GM18907 (cell line): ENCODE measurements at regions not wholly inside any gene's neighbourhood (a gene's known extent, or its start where the extent isn't known, plus 50 kb on each side); places are given as distances from the start of the nearest gene placed in this dataset.
"Not testable (repeated sequence)": the region's sequence is repeated elsewhere in the genome, so short reads cannot be mapped to it uniquely, and the experiment has no call there.

Source experiments
- ATAC-seq: cut with Tn5 transposase; IDR thresholded peaks from one replicate; pipeline ENCODE4 v1.9.1; 2021; ENCODE audit warnings: mild to moderate bottlenecking, moderate library complexity; ENCODE audit not compliant: unreplicated experiment

GRCh38 chr4:77438549-77438948 is 167.1 kb upstream of the CXCL13 start:
- ATAC-seq, result no peak

GRCh38 chr4:77443941-77444340 is 161.7 kb upstream of the CXCL13 start:
- ATAC-seq, result no peak

GRCh38 chr4:77445823-77446222 is 159.8 kb upstream of the CXCL13 start:
- no peak for ATAC-seq

GRCh38 chr4:77446601-77447000 is 159.0 kb upstream of the CXCL13 start:
- ATAC-seq, result no peak

GRCh38 chr4:77449171-77449570 is 156.4 kb upstream of the CXCL13 start:
- ATAC-seq, result no peak

- no peak for ATAC-seq
Measured at GRCh38 chr4:77450006-77450405, 155.6 kb upstream of the CXCL13 start.

GRCh38 chr4:77451530-77451929 is 154.1 kb upstream of the CXCL13 start:
- ATAC-seq, result no peak

- ATAC-seq, result not testable (repeated sequence)
Measured at GRCh38 chr4:77452117-77452516, 153.5 kb upstream of the CXCL13 start.

- ATAC-seq, result no peak
Measured at GRCh38 chr4:77453911-77454310, 151.7 kb upstream of the CXCL13 start.

GRCh38 chr4:77454858-77455257 is 150.8 kb upstream of the CXCL13 start:
- no peak for ATAC-seq

GRCh38 chr4:77464100-77464499 is 141.5 kb upstream of the CXCL13 start:
- ATAC-seq, result not testable (repeated sequence)

- no peak for ATAC-seq
Measured at GRCh38 chr4:77465271-77465670, 140.3 kb upstream of the CXCL13 start.

GRCh38 chr4:77466430-77466829 is 139.2 kb upstream of the CXCL13 start:
- ATAC-seq, result no peak

- no peak for ATAC-seq
Measured at GRCh38 chr4:77471821-77472495, 133.7 kb upstream of the CXCL13 start.

GRCh38 chr4:77473509-77473908 is 132.1 kb upstream of the CXCL13 start:
- ATAC-seq, result no peak

GRCh38 chr4:77481856-77482255 is 123.8 kb upstream of the CXCL13 start:
- no peak for ATAC-seq

- ATAC-seq, result no peak
Measured at GRCh38 chr4:77488882-77489281, 116.7 kb upstream of the CXCL13 start.

- ATAC-seq, result peak; percentile 86
Measured at GRCh38 chr4:77493120-77493752, 112.4 kb upstream of the CXCL13 start.

- ATAC-seq, result peak; percentile 68
Measured at GRCh38 chr4:77493829-77494551, 111.6 kb upstream of the CXCL13 start.

GRCh38 chr4:77496457-77496856 is 109.2 kb upstream of the CXCL13 start:
- no peak for ATAC-seq

GRCh38 chr4:77500801-77501200 is 104.8 kb upstream of the CXCL13 start:
- no peak for ATAC-seq

- ATAC-seq, result no peak
Measured at GRCh38 chr4:77501240-77501639, 104.4 kb upstream of the CXCL13 start.
